ENCODE measurements at regions not wholly inside any gene's neighbourhood (a gene's known extent, or its start where the extent isn't known, plus 50 kb on each side); places are given as distances from the start of the nearest gene placed in this dataset.
"Not testable (repeated sequence)": the region's sequence is repeated elsewhere in the genome, so short reads cannot be mapped to it uniquely, and the experiment has no call there.

DNA sequence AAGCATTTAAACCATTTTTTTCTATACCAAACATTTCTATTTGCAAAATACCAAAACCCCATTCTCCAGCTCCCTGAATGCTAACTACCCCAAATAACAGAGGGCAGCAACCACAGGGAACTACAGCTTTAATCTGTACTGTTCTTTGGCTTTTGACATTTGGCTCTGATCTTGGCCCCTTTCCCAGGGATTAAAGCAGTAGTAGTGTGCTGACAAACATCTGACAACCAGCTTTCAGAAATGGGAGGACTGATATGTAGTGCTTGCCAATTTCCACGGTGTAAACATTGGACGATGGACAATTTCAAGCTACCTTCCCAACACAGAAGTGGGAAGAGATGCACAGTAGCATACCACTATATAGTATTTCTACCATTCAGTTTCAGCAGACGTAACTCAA is 88.4 kb upstream of the TEAD1 start:
- DNase-seq (ENCODE audit: low read depth in 2 of 3, low spot score in 2 of 3) = no peak

DNA sequence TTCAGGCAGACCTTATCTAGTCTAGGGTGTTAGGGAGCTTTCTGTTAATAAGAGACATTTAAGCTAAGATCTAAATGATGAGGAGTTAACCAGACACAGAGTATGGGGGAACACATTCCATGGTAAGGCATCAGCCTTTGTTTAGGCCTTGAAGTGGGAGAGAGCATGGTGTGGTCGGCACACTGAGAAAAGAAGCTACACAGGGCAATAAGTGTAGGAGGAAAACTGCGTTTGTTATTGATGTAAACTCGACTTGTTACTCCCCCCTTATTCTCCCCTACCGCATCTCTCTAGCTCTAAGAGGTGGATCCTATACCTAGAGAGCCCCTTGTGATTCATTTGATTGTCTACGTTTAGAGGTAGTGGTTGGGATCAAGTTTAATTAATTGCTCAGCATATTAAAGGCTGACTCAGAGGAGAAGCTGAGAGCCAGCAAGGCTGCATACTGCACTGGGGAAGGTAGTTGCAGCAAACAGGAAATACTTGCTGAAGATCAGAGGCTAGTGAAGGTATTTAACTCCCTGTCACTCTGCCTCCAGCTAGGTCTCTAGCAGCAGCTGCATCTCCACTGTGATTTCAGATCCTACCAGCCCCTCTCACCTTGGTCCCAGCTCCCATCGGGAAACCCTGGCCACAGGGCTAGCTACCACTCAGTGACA is 86.8 kb upstream of the TEAD1 start:
- DNase-seq (ENCODE audit: low read depth in 2 of 3, low spot score in 2 of 3) = no peak

DNA sequence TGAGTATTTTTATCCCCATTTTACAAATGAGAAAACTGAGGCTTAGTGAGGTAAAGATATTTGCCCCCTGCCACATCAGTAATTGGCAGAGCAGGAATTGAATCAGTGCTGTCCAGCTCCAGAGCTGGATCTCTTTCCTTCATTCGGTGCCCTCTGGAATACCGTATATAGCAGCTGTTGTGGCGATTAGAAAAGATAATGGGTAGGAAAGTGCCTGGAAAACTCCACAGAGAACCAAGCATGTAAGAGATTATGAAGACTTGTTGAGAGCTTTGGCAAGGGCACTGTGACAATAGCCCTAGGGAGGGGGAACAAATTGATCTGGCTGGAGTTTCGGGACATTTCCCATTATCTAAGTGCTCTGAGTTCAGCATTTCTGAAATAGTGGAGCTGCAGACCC is 82.5 kb upstream of the TEAD1 start:
- no peak for DNase-seq (ENCODE audit: low read depth in 2 of 3, low spot score in 2 of 3)

DNA sequence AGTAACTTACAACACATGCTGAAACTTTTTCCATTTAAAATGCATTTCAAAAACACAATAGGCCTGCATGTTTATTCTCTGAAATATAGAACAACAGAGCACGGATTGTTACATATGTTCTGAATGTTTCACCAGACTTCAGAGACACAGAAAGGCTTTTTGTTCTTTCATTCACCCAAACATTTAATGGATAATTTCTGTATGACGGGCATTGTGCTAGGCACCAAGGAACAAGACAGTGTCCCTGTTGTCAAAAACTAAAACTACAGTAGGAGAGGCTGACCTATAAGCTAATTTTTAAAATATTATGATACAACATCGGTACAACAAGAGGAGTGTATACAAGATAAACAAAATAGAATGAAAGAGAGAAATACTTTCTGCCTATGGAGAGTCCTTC is 81.9 kb upstream of the TEAD1 start:
- DNase-seq (ENCODE audit: low read depth in 2 of 3, low spot score in 2 of 3) = no peak

DNA sequence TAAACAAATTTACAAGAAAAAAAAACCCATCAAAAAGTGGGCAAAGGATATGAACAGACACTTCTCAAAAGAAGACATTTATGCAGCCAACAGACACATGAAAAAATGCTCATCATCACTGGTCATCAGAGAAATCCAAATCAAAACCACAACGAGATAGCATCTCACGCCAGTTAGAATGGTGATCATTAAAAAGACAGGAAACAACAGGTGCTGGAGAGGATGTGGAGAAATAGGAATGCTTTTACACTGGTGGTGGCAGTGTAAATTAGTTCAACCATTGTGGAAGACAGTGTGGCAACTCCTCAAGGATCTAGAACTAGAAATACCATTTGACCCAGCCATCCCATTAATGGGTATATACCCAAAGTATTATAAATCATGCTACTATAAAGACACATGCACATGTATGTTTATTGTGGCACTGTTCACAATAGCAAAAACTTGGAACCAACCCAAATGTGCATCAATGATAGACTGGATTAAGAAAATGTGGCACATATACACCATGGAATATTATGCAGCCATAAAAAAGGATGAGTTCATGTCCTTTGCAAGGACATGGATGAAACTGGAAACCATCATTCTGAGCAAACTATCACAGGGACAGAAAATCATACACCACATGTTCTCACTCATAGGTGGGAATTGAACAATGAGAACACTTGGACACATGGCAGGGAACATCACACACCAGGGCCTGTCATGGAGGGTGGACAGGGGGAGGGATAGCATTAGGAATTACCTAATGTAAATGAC is 79.0 kb upstream of the TEAD1 start:
- not testable (repeated sequence) for DNase-seq (ENCODE audit: low read depth in 2 of 3, low spot score in 2 of 3)

DNA sequence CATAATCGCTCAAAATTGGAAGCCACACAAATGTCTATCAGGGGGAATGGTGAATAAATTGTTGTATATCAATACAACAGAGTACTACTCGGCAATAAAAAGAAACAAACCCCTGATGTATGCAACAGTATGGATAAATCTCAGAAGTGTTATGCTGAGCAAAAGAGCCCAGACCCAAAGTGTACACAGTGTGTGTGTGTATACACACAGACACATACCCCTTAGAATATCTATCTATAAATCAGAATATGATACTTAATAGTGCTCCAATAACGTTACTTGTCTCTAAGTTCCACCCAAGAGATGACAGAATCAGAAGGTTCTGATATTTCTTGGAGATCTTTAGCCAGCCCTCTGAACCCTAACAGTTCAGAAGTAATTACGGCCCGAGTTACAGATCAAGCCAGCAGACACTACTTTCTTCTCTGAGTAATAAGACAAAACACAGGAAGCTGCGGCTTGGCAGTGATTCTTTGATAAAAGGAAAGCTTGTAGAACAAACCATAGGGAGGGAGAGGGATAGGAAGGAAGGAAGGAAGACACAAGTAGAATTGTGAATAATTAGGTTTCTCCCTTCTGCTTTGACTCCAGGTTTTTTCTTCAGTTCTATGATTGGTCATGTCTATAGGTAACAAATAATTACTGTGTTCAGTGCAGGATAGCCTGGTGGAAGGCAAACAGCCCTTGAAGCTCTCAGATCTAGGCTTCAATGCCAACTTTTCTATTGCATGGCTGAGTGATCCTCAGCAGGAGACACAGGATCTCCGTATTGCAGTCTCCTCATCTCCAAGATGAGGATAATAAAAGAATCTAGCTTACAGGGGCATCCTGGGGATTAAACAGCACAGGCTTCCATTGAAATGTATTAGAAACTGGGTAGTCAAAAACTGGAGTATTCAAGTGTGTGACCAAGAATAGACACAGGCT is 75.6 kb upstream of the TEAD1 start:
- peak in 1 of 3 donors; percentile 1 for DNase-seq (ENCODE audit: low read depth in 2 of 3, low spot score in 2 of 3)

DNA sequence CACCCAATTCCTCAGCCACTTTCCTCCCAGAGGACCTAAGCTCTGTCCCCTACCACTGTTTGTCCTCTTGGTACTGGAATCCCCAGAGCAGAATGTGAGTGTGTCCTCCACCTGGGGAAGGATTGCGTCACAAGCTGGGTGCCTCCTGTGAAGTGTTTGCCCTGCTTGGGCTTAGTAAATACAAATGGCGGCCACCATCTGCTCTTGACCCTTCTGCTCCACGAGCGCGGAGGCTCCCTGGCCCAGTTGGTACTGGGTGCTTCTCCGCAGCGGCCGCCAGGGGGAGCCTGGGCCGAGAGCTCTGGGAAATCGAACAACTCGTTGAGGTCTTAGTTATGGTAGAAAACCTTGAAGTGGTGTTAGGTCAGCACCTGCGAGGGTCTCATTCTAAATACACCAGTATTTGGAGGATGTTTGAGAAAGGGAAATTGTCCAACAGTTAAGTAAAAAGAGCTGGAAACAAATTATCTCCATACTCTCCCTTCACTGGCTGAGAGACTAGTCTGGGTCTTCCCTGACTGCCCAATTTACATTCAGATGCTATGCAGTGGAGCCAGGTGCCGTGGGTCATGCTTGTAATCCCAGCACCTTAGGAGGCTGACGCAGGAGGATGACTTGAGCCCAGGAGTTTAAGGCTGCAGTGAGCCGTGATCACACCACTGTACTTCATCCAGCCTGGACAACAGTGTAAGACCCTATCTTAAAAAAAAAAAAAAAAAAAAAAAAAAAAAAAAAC is 74.6 kb upstream of the TEAD1 start:
- peak in 2 of 3 donors; percentile 17 to 42 for DNase-seq (ENCODE audit: low read depth in 2 of 3, low spot score in 2 of 3)

DNA sequence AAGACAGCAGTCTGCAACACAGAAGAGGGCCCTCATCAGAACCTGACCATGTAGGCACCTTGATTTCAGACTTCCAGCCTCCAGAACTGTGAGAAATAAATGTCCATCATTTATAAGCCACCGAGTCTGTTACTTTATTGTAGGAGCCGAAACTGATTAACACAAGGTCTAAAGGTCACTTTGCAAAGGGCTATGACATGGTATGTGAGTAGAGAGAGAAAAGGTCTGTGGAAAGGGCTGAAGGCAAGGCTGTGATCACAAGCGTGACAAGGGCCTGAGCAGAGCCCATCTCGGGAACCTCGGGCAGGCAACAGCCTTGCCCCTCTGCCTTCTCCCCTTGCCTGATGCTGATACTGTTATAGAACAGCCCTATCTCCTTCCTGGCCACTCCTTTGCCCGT is 73.4 kb upstream of the TEAD1 start:
- DNase-seq (ENCODE audit: low read depth in 2 of 3, low spot score in 2 of 3) = no peak

DNA sequence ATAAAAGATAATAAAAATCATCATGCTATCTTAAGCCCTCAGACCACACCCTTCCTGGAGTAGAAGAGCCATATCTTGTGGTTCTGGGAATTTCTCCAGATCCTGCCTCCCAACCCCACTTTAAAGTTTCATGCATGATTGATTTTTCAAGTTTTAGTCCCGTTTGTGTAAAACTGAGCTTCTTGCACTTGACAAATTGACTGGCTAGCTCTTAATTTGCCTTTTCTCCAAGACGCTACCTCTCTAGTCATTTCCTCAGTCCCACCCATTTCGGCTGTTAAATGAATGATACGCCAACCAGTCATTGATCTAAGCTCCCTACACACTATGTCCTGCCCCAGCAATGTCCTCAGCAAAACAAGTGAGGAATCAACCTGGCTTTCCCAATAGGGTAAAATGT is 71.8 kb upstream of the TEAD1 start:
- no peak for DNase-seq (ENCODE audit: low read depth in 2 of 3, low spot score in 2 of 3)

DNA sequence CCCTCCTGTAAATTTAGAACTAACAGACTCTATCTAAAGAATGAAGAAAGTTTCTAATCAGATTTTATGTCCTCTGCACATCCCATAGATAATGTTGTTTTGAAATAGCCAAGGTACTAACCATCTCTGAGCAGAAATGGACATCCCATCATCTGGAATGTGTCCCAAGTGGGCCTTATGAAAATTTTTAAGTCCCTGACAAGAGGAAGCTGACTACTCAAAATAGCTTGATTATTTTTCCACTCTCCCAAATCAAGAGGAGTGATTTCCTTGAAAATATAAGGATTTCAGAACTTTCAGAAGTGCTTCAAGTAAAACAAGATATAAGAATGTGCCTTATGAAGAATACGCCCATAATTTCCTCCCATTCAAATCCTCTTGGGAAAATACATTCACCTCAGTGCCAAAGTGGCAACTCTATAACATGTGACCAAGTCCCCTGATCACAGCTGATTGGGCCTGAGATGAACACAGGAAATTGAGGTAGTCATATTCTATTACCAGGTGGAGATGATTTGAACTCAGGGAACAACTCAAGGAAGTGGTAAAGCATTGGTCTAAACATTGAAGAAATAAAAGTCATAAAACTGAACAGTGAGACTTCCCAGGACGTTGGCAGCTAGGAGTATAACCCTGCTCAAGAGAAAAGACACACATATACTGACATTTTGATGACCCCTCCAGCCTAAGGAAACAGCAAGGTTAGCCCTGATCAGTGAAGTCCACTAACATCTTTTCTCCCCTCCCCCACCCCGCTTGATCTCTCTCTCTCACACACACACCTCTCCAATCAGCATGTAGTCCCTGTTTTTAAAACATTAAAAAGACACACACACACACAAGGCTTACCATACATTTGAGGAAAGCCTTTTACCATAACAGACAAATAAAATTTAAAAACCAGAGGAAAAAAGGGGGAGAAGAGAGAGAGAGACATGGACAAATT is 70.8 kb upstream of the TEAD1 start:
- no peak for DNase-seq (ENCODE audit: low read depth in 2 of 3, low spot score in 2 of 3)

DNA sequence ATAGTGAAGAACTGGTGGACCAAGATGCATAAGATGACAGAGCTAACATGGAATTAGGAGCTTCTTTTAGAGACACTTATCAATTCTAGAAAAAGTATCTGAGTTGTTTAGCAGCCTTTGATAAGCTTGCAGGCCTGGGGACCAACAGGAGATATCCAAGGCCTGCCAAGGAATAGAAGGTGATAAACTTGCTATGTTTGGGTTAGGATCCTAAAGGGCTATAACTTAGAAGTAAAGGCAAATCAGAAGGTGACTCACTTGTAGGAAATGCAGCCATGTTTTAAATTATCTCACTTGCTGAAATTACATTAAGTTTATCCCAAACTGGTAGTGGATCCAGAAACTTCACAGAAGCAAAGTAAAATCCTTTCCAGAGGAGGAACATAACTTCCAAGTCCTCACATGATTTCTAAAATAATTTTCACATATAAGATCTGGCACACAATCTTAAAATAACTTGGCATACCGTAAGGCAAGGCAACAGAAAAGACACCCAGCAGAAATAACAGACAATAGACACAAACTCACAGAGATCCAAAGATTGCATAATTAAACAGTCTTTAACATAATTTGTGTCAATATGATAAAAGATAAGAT is 69.6 kb upstream of the TEAD1 start:
- DNase-seq (ENCODE audit: low read depth in 2 of 3, low spot score in 2 of 3) = no peak

DNA sequence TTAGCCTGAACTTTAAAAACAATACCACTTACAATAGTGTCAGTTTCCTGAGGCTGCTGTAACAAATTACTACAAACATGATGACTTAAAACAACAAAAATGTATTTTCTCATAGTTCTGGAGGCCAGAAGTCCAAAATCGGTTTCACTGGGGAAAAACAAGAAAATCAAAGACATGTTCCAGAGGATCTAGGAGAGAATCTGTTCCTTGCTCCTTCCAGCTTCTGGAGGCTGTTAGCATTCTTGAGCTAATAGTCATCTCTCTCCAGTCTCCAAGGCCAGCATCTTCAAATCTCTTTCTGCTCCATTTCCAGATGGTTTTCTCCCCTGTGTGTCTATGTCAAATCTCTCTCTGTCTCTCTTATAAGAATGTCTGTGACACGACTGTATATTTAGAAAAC is 67.6 kb upstream of the TEAD1 start:
- no peak for DNase-seq (ENCODE audit: low read depth in 2 of 3, low spot score in 2 of 3)

DNA sequence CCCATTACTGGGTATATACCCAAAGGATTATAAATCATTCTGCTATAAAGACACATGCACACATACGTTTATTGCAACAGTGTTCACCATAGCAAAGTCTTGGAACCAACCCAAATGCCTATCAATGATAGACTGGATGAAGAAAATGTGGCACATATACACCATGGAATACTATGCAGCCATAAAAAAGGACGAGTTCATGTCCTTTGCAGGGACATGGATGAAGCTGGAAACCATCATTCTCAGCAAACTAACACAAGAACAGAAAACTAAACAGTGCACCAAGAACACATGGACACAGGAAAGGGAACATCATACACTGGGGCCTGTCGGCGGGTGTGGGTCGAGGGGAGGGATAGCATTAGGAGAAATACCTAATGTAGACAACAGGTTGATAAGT is 65.5 kb upstream of the TEAD1 start:
- not testable (repeated sequence) for DNase-seq (ENCODE audit: low read depth in 2 of 3, low spot score in 2 of 3)

DNA sequence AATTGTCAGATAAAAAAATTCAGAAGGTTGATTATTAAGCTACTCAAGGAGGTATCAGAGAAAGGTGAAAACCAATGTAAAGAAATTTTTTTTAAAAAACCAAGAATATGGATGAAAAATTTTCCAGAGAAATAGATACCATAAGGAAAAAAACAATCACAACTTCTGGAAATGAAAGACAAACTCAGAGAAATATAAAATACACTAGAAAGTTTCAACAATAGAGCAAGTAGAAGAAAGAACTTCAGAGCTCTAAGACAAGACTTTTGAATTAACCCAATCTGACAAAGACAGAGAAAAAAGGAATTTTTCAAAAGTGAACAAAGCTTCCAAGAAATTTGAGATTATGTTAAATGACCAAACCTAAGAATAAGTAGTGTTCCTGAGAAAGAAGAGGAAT is 62.9 kb upstream of the TEAD1 start:
- DNase-seq (ENCODE audit: low read depth in 2 of 3, low spot score in 2 of 3) = no peak

DNA sequence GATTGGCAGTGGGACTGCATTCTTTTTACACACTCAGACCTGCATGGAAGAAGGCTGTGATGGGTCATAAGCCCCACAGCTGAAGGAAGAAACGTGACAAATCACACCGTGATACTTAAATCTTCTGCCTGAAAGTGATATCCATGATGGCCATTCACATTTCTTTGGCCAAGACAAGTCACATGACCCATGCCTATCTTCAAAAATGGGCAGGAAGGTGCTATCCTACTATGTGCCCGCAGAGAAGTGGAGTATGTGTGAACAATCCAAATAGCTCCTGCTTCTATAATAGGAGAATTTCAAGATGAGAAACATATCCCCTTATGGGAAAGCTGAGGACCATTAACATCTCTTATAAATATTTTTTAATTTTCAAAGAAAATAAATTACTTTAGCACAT is 56.6 kb upstream of the TEAD1 start:
- no peak for DNase-seq (ENCODE audit: low read depth in 2 of 3, low spot score in 2 of 3)

DNA sequence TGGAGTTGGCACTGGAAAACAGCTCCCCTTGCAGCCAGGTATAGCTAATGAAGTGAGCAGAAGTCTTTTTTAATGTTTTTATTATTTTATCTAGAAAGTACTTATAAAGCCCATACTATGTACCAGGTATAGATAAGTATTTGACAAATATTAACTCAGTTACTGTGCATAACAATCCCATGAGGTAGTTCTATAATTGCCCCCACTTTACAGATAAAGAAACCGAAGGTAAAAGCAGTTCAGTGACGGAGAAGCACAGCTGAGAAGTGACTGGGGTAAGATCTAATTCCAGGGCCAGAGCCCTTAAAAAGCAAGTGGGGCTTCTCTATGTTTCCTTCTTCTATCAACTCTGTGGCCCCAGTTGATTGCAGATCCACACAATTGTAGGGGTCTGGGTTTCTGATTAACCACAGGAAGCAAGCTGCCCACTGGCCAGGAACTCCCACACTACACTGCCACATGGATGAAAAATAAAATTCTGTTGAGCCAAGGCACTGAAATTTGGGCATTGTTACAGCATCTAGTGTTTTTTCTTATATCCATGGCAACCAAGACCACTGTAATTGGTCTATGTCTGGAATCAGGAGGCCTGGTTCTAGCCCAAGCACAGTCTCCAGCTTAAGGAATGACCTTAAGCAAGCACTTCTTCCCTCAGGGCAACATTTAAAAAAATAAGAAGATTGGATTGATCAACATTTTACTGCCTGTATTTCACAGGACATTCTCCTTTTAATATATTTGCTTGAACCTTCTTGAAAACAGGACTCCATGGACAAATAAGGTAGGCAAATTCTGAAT is 55.3 kb upstream of the TEAD1 start:
- DNase-seq (ENCODE audit: low read depth in 2 of 3, low spot score in 2 of 3) = no peak

DNA sequence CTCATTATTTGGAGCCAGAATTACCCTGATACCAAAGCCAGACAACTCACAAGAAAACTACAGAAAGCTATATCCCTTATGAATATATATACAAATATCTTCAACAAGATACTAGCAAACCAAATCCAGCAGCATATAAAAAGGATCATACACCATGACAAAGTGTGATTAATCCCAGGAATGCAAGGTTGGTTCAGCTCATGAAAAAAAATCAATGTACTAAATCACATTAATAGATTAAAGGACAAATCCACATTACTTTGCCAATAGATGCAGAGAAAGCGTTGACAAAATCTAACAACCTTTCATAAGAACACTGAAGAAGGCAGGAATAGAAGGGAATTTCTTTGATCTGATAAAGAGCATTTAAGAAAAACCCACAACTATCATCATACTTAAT is 50.4 kb upstream of the TEAD1 start:
- no peak for DNase-seq (ENCODE audit: low read depth in 2 of 3, low spot score in 2 of 3)

All from hematopoietic multipotent progenitor cell (in vitro differentiated cells).